OCI-LY1 (cell line): ENCODE measurements at regions not wholly inside any gene's neighbourhood (a gene's known extent, or its start where the extent isn't known, plus 50 kb on each side); places are given as distances from the start of the nearest gene placed in this dataset.

ENCODE experiments used
- H2AFZ ChIP-seq: fragments of 200-600 bp; sonication (generic), shearing (Covaris generic); 2 replicates; pipeline ENCODE4 v1.6.0; 2014; ENCODE audit warnings: antibody characterized with exemption, mild to moderate bottlenecking, low read length
- H3F3A ChIP-seq: fragments of 200-600 bp; sonication (generic), shearing (Covaris generic); 2 replicates; pipeline ENCODE4 v1.6.0; 2014; ENCODE audit warnings: mild to moderate bottlenecking, antibody characterized with exemption, low read length, moderate library complexity; ENCODE audit not compliant: insufficient read depth
- H3K27ac ChIP-seq: fragments of 200-600 bp; sonication (generic); 2 replicates; pipeline ENCODE4 v1.5.1; 2014; ENCODE audit warnings: low read length, mixed run types, mild to moderate bottlenecking, low read depth; ENCODE audit not compliant: poor library complexity, severe bottlenecking
- H3K27me3 ChIP-seq: fragments of 200-600 bp; sonication (generic); 2 replicates; pipeline ENCODE4 v1.6.0; 2014; ENCODE audit warnings: antibody characterized with exemption, mild to moderate bottlenecking, low read length, moderate library complexity; ENCODE audit not compliant: insufficient read depth
- H3K36me3 ChIP-seq: fragments of 200-600 bp; sonication (generic); 2 replicates; pipeline ENCODE4 v1.6.1; 2014; ENCODE audit warnings: mild to moderate bottlenecking, antibody characterized with exemption, low read length, moderate library complexity, mixed read lengths; ENCODE audit not compliant: insufficient read depth
- H3K4me1 ChIP-seq: fragments of 200-600 bp; sonication (generic); 2 replicates; pipeline ENCODE4 v1.5.1; 2014; ENCODE audit warnings: mild to moderate bottlenecking, low read length, moderate library complexity; ENCODE audit not compliant: insufficient read depth, severe bottlenecking
- H3K4me2 ChIP-seq: fragments of 200-600 bp; sonication (generic), shearing (Covaris generic); 2 replicates; pipeline ENCODE4 v1.6.1; 2014; ENCODE audit warnings: low read length
- H3K4me3 ChIP-seq: fragments of 200-600 bp; sonication (generic); 2 replicates; pipeline ENCODE4 v1.5.1; 2014; ENCODE audit warnings: low read length, low read depth, mild to moderate bottlenecking, mixed read lengths; ENCODE audit not compliant: poor library complexity, severe bottlenecking
- H3K79me2 ChIP-seq: fragments of 200-600 bp; shearing (Covaris generic); 2 replicates; pipeline ENCODE4 v1.6.1; 2016; ENCODE audit warnings: mixed run types, low read length, mixed read lengths; ENCODE audit not compliant: insufficient read depth
- H3K9ac ChIP-seq: fragments of 200-600 bp; sonication (generic), shearing (Covaris generic); 2 replicates; pipeline ENCODE4 v1.6.1; 2014; ENCODE audit warnings: mild to moderate bottlenecking, low read length, mixed read lengths
- H3K9me2 ChIP-seq: fragments of 200-600 bp; sonication (generic), shearing (Covaris generic); 2 replicates; pipeline ENCODE4 v1.6.1; 2014; ENCODE audit warnings: low read depth, mild to moderate bottlenecking, low read length, mixed read lengths
- H3K9me3 ChIP-seq: fragments of 200-600 bp; shearing (Covaris generic); 2 replicates; pipeline ENCODE4 v1.6.1; 2014; ENCODE audit warnings: low read length, mixed read lengths
- H4K20me1 ChIP-seq: fragments of 200-600 bp; sonication (generic), shearing (Covaris generic); 2 replicates; pipeline ENCODE4 v1.6.0; 2016; ENCODE audit warnings: mild to moderate bottlenecking, low read length; ENCODE audit not compliant: insufficient read depth
- CTCF ChIP-seq: fragments of 200-600 bp; sonication (generic), shearing (Covaris generic); IDR thresholded peaks from 2 replicates; pipeline ENCODE4 v1.5.1; 2017; ENCODE audit warnings: mild to moderate bottlenecking, antibody characterized with exemption, low read length, moderate library complexity, mixed read lengths
- EZH2 ChIP-seq: fragments of 200-600 bp; sonication (generic), shearing (Covaris generic); IDR thresholded peaks from 2 replicates; pipeline ENCODE4 v1.8.0; 2017; ENCODE audit warnings: borderline replicate concordance, mixed run types, mild to moderate bottlenecking, antibody characterized with exemption, low read length, moderate library complexity, mixed read lengths

GRCh38 chr19:31955884-31956283 lies 389.5 kb upstream of the ZNF507 start:
- Histone ChIP-seq H3K9me2 (no peaks in the 10 kb centered on the region), H2AFZ (no peak overlapping the region), H3F3A (no peaks in the 10 kb centered on the region), H4K20me1 (no peaks in the 10 kb centered on the region), H3K36me3 (no peaks in the 10 kb centered on the region), H3K9me3 (no peaks in the 10 kb centered on the region), H3K4me3 (no peak overlapping the region), H3K9ac (no peak overlapping the region), H3K79me2 (no peaks in the 10 kb centered on the region), H3K27me3 (no peaks in the 10 kb centered on the region), H3K27ac (no peak overlapping the region), H3K4me2 (no peak overlapping the region), H3K4me1 (no peaks in the 10 kb centered on the region)
- TF ChIP-seq EZH2 (no peak), CTCF (no peak)

- TF ChIP-seq CTCF (no peak), EZH2 (no peak)
- no peak overlapping the region for H3K4me3 ChIP-seq
- no peaks in the 10 kb centered on the region for H3F3A ChIP-seq
- H3K9me3 ChIP-seq, result no peaks in the 10 kb centered on the region
- no peak overlapping the region for H3K4me2 ChIP-seq
- no peak overlapping the region for H3K27ac ChIP-seq
- no peaks in the 10 kb centered on the region for H3K79me2 ChIP-seq
- H4K20me1 ChIP-seq, result no peaks in the 10 kb centered on the region
- no peaks in the 10 kb centered on the region for H3K4me1 ChIP-seq
- no peaks in the 10 kb centered on the region for H3K36me3 ChIP-seq
- no peak overlapping the region for H3K9ac ChIP-seq
- no peaks in the 10 kb centered on the region for H3K27me3 ChIP-seq
- H3K9me2 ChIP-seq, result no peaks in the 10 kb centered on the region
- H2AFZ ChIP-seq, result no peak overlapping the region
Observed at GRCh38 chr19:31956771-31957392, 388.5 kb upstream of the ZNF507 start.

- no peaks in the 10 kb centered on the region for H4K20me1 ChIP-seq
- H2AFZ ChIP-seq, result no peak overlapping the region
- TF ChIP-seq CTCF (no peak), EZH2 (no peak)
- H3K4me2 ChIP-seq, result no peak overlapping the region
- no peak overlapping the region for H3K27ac ChIP-seq
- H3K9ac ChIP-seq, result no peak overlapping the region
- H3K79me2 ChIP-seq, result no peaks in the 10 kb centered on the region
- no peaks in the 10 kb centered on the region for H3K27me3 ChIP-seq
- no peaks in the 10 kb centered on the region for H3K9me3 ChIP-seq
- H3K4me3 ChIP-seq, result no peak overlapping the region
- H3K9me2 ChIP-seq, result no peaks in the 10 kb centered on the region
- no peaks in the 10 kb centered on the region for H3F3A ChIP-seq
- H3K4me1 ChIP-seq, result no peaks in the 10 kb centered on the region
- no peaks in the 10 kb centered on the region for H3K36me3 ChIP-seq
Observed at GRCh38 chr19:31957711-31958110, 387.7 kb upstream of the ZNF507 start.
